Stimulated activated CD4-positive, alpha-beta T cell treated with anti-CD3 and anti-CD28 coated beads, Interleukin-15, amount 100 ng/mL, for 48 hours (primary cell): ENCODE measurements at regions not wholly inside any gene's neighbourhood (a gene's known extent, or its start where the extent isn't known, plus 50 kb on each side); places are given as distances from the start of the nearest gene placed in this dataset.

Source experiments
- DNase-seq, 2 donors: peaks; one replicate each; pipeline ENCODE4 v3.0.0-alpha.2; 2020; ENCODE audit warnings: low read depth in 2 of 2

GRCh38 chr20:22466447-22467171, 117.8 kb downstream of the FOXA2 start:
- no peak for DNase-seq

DNA sequence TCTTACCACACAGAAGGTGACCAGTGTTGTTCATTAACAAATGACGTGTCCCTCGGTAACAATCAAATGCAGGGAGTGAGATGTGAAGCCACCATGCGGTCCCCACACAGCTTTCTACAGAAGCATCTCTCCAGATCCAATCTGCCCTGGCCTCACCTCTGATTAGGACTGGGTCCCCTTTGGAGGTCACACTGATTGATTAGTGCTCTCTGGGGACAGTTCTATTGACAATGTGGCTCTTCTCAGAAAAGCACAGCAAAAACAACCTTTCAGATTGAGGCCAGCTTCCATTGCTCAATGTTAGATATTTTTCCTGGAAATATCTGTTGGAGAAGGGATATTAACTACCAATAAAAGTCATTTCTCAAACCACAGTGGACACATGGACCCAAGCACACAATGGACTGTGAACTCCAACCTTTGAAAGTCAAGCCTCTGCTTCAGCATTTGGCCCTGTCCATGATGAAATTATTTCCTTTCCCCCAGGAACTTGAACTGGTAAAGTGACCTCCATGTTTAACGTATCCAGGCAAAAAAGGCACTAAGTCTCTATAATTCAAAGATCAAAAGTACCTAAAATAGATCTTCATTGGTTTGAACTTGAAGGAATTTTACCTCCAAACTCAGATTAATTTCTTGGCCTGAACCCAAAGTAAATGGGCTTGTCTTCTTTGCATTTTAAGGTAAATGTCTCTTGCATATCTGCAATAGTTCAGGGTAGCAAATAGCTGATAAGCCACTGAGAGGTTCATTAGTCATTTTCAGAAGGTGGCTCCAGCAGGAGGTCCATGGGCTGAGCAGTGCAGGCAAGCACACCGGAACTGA, 118.5 kb downstream of the FOXA2 start:
- no peak for DNase-seq

DNA sequence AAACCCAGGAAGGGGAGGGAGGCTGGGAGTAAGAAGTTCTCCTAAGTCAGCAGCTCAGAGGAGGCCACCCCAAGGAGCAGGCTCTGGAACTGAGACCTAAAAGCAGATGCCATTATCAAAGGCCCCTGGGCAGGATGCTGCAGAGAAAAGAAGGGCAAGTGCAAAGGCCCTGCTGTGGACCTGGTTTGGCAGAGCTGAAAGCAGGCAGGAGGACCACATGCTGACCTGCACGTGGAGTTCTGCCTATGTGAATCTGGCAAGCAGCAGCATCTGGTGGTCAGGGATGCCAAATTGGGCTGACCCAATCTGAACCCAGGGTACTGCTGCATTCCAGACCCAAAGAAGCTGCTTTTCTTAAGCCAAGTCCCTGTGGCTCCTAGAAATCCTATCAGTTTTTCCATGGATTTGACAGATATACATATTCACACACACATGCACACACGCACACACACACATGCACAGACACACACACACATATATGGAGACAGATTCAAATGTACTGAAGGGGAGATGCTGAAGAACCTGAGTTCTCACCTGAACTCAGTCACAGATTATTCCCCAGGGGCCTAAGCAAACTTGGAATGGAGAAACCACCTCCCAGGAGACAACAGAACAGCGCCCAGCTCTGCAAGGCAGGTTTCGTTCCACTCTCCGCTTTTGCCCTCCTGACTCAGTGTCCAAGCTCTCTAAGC, 119.9 kb downstream of the FOXA2 start:
- DNase-seq: no peak

DNA sequence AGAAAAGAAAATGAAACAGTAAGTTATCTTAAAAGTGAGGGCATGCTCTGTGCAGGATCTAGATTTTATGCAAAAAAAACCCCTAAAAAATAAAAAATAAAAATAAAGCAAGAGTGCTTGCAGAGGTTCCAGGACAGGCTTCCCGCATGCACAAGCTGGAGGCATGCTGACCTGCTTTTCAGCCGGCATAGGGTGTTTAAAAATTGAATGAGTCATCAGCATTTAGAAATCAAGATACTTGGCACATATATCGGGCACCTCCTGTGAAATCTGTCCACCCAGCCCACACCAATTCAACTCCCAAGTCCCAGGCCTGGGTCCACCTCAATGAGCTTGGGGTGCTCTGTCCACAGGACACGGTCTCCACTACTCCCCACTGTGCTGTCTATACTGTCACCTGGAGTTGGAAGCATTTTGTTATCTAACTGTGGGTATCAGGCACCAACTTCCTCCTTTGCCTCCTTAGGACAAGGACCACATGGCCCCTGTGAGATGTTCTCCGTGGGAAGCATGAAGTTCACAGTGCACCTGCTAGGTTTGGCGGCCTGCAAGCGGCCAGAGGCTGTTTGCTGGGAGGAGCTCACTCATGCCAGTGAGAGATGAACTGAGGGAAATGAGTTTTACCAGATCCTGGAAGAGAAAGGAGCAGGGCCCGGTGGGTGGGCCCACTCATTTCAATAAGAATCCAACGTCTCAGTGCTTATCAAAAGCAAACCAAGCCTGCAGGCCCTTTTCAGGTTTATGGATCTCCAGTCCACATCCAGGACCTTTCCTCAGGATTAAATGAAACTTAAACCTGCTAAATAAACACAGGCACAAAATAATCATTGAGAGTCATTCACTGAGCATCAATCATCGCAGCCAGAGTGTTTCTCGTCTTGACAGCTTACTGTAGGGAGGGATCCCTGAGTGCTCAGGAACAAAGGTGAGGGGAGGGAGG, 121.1 kb downstream of the FOXA2 start:
- DNase-seq: no peak

DNA sequence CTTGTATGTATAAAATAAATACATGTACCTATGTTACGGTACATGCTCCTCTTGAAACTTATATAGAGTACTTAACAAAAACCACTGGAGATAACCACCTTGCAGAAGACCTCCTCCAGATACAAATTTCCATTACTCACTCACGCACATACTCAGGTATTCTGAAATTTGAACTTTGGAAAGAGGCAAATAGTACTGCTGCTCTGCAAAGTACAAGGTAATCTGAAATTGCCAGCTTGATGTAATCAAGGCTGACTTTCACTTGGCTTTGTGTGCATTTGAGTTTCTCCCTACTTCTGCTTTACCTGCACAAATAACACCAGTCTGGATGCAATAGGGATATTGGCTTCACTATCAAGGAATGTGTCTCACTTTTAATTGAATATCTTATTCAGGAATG, 123.6 kb downstream of the FOXA2 start:
- DNase-seq: no peak

DNA sequence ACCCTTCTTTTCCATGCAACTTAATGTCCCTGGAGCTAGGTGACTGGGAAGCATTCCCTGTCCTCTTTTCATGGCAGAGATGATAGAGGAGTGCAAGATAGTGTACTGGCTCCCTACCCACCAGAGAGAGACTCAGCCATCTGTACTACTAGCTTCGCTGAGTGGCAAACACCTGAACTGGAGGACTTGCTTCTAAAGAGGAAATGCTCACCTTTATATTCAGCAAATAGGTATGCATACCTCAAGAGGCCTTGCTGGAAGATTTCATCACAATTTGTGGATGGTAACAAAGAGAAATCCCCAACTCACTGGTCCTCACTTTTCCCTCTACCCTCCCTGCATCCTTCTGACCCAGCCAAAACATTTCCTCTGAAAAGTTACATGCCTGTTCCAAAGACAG, 124.1 kb downstream of the FOXA2 start:
- no peak for DNase-seq

DNA sequence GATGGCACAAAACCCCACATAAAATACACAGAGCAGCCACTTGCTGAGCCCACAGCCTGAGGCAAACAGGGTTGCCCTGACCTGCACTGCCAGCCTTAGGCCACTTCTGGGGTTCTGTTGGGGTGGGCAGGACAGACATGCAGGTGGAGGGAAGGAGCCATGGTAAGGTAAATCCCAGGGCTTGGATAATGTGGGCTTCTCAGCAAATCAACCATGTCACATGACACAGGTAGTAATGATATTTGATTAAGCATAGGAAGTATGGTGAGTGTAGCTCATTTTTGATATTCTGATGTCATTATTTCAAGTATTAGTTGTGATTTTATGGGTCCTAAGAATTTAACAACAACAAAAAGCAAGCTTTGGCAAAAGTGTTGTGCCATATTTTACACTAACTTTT, 124.6 kb downstream of the FOXA2 start:
- DNase-seq: no peak

GRCh38 chr20:22456109-22456508, 128.3 kb downstream of the FOXA2 start:
- DNase-seq: no peak

- no peak for DNase-seq
These were observed 129.1 kb downstream of the FOXA2 start for GRCh38 chr20:22455259-22455658.

DNA sequence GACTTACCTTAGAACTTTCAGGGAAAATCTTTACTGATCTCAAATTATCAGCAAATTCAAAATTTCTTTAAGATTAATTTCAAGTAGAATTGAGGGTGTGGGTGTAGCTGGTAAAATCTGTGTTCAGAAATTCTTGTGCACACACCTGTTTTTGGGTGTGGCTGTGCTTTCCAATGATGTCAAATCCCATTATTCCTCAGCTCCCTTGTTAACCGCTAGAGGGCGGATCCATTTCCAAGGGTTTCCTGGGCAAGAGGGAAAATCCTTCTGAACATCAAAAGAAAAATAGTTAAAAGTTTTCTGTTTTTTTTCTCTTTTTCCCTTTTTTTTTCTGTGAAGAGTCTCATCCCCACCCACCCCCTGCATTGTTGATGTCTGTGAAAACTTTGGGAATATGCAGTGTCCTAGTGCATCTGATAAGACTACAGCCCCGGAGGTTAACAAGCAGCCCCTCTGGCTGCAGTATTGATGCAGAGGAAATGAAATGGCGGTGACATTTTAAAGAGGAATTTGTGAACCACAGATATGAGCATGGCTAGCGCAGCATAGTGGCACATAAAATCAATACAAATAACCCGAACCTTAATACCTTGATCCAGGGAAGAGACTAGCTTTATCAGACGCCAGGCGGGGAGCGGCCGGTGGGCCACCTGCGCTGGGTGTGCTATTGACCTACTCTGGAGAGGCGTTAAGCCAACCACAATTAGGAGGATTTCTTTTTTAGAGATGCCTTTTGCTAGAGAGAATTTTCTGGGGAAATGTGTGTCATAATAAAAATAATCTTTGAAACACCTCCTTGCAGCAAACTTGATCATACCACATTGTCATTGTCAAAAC, 130.9 kb downstream of the FOXA2 start:
- no peak for DNase-seq

DNA sequence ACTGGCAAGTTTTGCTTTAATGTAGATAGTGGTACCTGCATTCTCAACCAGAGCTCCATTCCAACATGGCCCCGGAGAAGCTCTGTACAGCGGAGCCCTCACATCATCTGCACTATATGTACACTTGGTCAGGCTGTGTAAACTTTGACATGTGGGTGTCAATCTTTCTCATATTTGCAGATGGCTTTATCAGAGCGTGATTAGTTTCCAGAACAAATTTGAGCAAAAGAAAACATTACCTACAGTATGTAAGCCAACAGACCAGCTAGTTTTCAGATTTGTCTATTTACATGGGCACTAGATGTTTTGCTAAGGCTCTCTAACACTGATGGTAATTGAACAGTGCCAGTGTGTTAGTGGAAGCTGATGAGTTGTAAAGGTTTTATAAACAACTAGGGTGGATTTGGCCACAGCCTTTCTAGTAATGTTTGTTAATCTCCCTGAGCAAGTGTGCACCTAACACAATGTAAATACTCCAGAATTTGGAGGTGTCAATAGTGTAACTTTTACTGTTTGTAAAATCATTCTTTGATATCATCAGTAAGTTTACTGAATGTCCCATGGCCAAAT, 131.8 kb downstream of the FOXA2 start:
- no peak for DNase-seq

GRCh38 chr20:22450537-22450936, 133.8 kb downstream of the FOXA2 start:
- no peak for DNase-seq

DNA sequence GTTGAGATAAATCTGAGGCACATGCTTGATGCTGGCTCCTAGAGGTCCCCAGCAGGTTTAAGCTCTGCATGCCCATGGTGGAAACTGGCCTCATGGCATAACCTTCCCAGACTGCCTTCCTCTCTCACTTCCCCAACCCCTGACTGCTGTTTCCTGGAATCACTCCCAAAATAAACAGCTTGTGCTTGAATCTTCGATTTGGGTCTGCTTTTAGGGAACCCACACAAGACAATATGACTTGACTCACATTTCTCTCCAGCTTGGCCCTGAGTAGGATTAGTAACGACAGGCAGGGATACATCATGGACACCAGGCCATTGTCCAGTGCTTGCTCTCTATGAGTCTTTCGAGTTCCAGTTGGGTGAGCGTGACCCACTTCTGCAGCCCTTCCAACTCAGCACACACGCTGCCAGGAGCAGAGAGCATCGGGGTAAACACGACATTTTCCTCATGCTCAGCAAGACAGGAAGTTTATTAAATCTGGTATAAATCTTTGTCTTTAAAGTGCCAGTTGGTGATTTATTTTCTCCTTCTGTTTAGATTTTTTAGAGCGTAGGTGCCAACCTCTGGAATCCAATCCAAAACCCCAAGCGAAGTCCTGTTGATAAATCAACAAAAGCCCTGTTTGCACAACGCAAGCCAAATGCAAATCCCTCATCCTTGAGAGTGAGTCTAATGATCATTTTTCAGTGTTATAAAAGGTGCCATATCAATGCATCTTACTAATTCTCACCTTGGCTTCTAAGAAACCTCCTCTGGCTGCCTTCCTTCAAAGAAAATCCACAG, 135.0 kb downstream of the FOXA2 start:
- no peak for DNase-seq

- DNase-seq: no peak
These were observed 137.0 kb downstream of the FOXA2 start for GRCh38 chr20:22447447-22447778.

GRCh38 chr20:22446613-22447446, 137.5 kb downstream of the FOXA2 start:
- no peak for DNase-seq

- no peak for DNase-seq
These were observed 142.1 kb downstream of the FOXA2 start for GRCh38 chr20:22442318-22442717.

DNA sequence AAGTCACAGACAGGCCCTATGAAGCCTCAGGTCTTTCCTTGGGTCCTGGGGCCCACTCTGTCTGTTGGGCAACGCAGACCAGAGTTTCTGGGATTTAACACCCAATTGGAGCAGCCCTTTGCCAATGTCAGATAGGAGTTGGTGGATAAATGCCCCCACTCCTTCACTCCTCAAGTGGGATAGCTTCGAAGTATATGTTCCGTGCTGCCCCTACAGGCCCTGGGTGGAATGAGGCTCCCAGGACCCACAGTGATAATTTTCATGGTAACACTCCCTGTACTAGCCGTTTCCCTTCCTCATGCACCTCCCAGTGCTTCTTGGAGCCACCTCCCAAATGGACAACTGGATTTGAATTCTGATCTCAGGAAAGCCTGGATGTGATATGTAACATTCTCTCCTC, 145.4 kb downstream of the FOXA2 start:
- DNase-seq: no peak

GRCh38 chr20:22438346-22438745, 146.0 kb downstream of the FOXA2 start:
- no peak for DNase-seq

- no peak for DNase-seq
These were observed 147.0 kb downstream of the FOXA2 start for GRCh38 chr20:22437354-22437753.
